Cardiac muscle cell (in vitro differentiated cells and primary cell): ENCODE measurements at regions not wholly inside any gene's neighbourhood (a gene's known extent, or its start where the extent isn't known, plus 50 kb on each side); places are given as distances from the start of the nearest gene placed in this dataset.
"Not testable (repeated sequence)": the region's sequence is repeated elsewhere in the genome, so short reads cannot be mapped to it uniquely, and the experiment has no call there.

Experiments
- DNase-seq, 2 donors: peaks; one replicate each; pipeline versions ENCODE4 v3.0.0 to v3.0.0-alpha.2; 2010 to 2017; ENCODE audit warnings: low read depth in 1 of 2, low spot score in 1 of 2
- H3K27ac ChIP-seq: fragments of 200-600 bp; sonication (generic); 2 replicates; pipeline ENCODE4 v1.5.1; 2016
- H3K27me3 ChIP-seq: fragments of 200-600 bp; sonication (generic); 2 replicates; pipeline ENCODE4 v1.6.0; 2016; ENCODE audit warnings: control low read depth
- H3K36me3 ChIP-seq: fragments of 200-600 bp; sonication (generic); 2 replicates; pipeline ENCODE4 v1.5.1; 2016; ENCODE audit warnings: control low read depth
- H3K4me1 ChIP-seq: fragments of 200-600 bp; sonication (generic); 2 replicates; pipeline ENCODE4 v1.8.1; 2017; ENCODE audit warnings: low read depth, mild to moderate bottlenecking, mixed run types
- H3K4me3 ChIP-seq: fragments of 200-600 bp; sonication (generic); 2 replicates; pipeline ENCODE4 v1.5.1; 2016; ENCODE audit warnings: mild to moderate bottlenecking
- H3K9me3 ChIP-seq: fragments of 200-600 bp; sonication (generic); 2 replicates; pipeline ENCODE4 v1.5.1; 2017; ENCODE audit warnings: low read depth, mild to moderate bottlenecking, control low read depth
- CTCF ChIP-seq: IDR thresholded peaks from 2 replicates; pipeline ENCODE4 v1.5.1; 2012; ENCODE audit warnings: low read depth, mild to moderate bottlenecking, low read length

GRCh38 chr5:23996525-23996924, 489.1 kb downstream of the PRDM9 start:
- TF ChIP-seq CTCF, result no peak
- Histone ChIP-seq H3K27me3 (no peaks in the 10 kb centered on the region), H3K27ac (no peak overlapping the region), H3K4me1 (peaks cover 6% of the 10 kb centered on the region), H3K9me3 (no peaks in the 10 kb centered on the region), H3K4me3 (no peak overlapping the region), H3K36me3 (no peaks in the 10 kb centered on the region)
- peak in 1 of 2 donors; percentile 0 for DNase-seq

GRCh38 chr5:24005384-24005783, 498.0 kb downstream of the PRDM9 start:
- no peak for TF ChIP-seq CTCF
- Histone ChIP-seq H3K27ac (no peak overlapping the region), H3K36me3 (no peaks in the 10 kb centered on the region), H3K4me1 (no peaks in the 10 kb centered on the region), H3K4me3 (no peak overlapping the region), H3K27me3 (no peaks in the 10 kb centered on the region), H3K9me3 (no peaks in the 10 kb centered on the region)
- no peak for DNase-seq

- DNase-seq, H3K4me3 ChIP-seq, H3K36me3 ChIP-seq, H3K4me1 ChIP-seq, H3K9me3 ChIP-seq, H3K27ac ChIP-seq, H3K27me3 ChIP-seq: not testable (repeated sequence)
Observed at GRCh38 chr5:24017710-24018109, 510.3 kb downstream of the PRDM9 start.

GRCh38 chr5:24026288-24026687, 518.9 kb downstream of the PRDM9 start:
- Histone ChIP-seq H3K27ac (no peak overlapping the region), H3K9me3 (no peaks in the 10 kb centered on the region)
- TF ChIP-seq CTCF, result no peak

GRCh38 chr5:24042688-24043087, 535.3 kb downstream of the PRDM9 start:
- TF ChIP-seq CTCF, result no peak
- H3K27ac ChIP-seq, result no peak overlapping the region

More at GRCh38 chr5:24026288-24026687, 518.9 kb downstream of the PRDM9 start:
- Histone ChIP-seq H3K36me3 (no peaks in the 10 kb centered on the region), H3K27me3 (no peaks in the 10 kb centered on the region), H3K4me1 (no peaks in the 10 kb centered on the region), H3K4me3 (no peak overlapping the region)
- no peak for DNase-seq

GRCh38 chr5:24045046-24045445, 537.6 kb downstream of the PRDM9 start:
- H3K36me3 ChIP-seq, result no peaks in the 10 kb centered on the region
- no peak overlapping the region for H3K27ac ChIP-seq
- DNase-seq, result no peak
- H3K4me3 ChIP-seq, result no peak overlapping the region
- H3K4me1 ChIP-seq, result no peaks in the 10 kb centered on the region
- no peaks in the 10 kb centered on the region for H3K27me3 ChIP-seq
- TF ChIP-seq CTCF, result no peak
- no peaks in the 10 kb centered on the region for H3K9me3 ChIP-seq

More at GRCh38 chr5:24042688-24043087, 535.3 kb downstream of the PRDM9 start:
- Histone ChIP-seq H3K4me1 (no peaks in the 10 kb centered on the region), H3K4me3 (no peak overlapping the region), H3K36me3 (no peaks in the 10 kb centered on the region), H3K9me3 (no peaks in the 10 kb centered on the region), H3K27me3 (no peaks in the 10 kb centered on the region)
- DNase-seq, result no peak
